HG03571 (cell line): ENCODE measurements at regions not wholly inside any gene's neighbourhood (a gene's known extent, or its start where the extent isn't known, plus 50 kb on each side); places are given as distances from the start of the nearest gene placed in this dataset.
A peak's percentile ranks its signal among the peaks of the same experiment; 100 is the strongest.

Experiments
- ATAC-seq: cut with Tn5 transposase; IDR thresholded peaks from one replicate; pipeline ENCODE4 v1.9.1; 2021; ENCODE audit not compliant: unreplicated experiment

GRCh38 chr7:55641273-55641691 is 69.0 kb upstream of the VOPP1 start:
- ATAC-seq = peak; percentile 82

DNA sequence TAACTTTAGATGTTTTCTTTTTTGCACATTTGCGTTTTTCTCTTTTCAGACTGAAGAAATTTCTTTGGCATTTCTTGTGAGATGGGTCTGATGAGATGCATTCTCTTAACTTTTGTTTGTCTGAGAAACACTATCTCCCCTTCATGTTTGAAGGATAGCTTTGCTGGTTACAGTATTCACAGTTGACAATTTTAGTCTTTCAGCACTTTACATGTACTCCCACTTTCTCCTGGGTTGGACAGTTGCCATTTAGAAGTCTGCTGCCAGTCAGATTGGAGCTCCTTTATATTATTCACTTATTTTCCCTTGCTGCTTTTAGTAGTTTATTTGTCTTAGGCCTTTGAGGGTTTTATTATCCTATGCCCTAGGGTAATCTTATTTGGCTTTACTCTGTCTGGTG is 67.3 kb upstream of the VOPP1 start:
- no peak for ATAC-seq

- no peak for ATAC-seq
Observed at GRCh38 chr7:55629051-55629677, 56.9 kb upstream of the VOPP1 start.

GRCh38 chr7:55624813-55625212 is 52.5 kb upstream of the VOPP1 start:
- ATAC-seq = no peak

- no peak for ATAC-seq
Observed at GRCh38 chr7:55623617-55624016, 51.3 kb upstream of the VOPP1 start.

DNA sequence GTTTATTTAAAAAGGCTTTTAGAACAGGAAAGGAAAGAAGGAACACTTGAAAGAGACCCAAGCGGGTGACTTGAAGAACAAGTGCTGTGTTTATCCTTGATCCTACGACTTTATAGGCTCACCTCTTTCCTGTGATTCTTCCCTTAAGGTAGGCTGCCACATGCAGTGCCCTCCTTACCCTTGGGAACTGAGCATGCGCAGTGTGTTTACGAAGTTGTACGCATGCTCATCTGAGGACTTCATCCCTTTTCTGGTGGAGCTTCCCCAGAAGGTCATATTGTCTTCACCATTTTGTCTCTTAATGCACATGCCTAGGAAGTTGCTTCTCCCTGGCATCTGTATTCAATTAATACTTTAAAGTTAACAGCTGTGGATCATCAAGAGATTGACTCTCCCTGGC is 49.9 kb upstream of the VOPP1 start:
- no peak for ATAC-seq
